ENCODE measurements at regions not wholly inside any gene's neighbourhood (a gene's known extent, or its start where the extent isn't known, plus 50 kb on each side); places are given as distances from the start of the nearest gene placed in this dataset.

GRCh38 chr1:73218995-73219546, 936.7 kb upstream of the NEGR1 start:
- TF ChIP-seq POLR2A (IDR thresholded peaks at IDR 0.05) = no peak
- TF ChIP-seq CTCF (IDR thresholded peaks at IDR 0.05) = no peak

Measured in body of pancreas (tissue), 4 donors.